PFSK-1 (cell line): ENCODE measurements at regions not wholly inside any gene's neighbourhood (a gene's known extent, or its start where the extent isn't known, plus 50 kb on each side); places are given as distances from the start of the nearest gene placed in this dataset.

Experiments
- FOXP2 ChIP-seq: optimal IDR thresholded peaks from 2 replicates; pipeline ENCODE3; 2011; ENCODE audit warnings: borderline replicate concordance, control low read depth, inconsistent platforms; ENCODE audit not compliant: insufficient read depth; ENCODE audit errors: extremely low read length, extremely low read depth
- POLR2AphosphoS5 ChIP-seq: IDR thresholded peaks from 2 replicates; pipeline ENCODE4 v1.6.1; 2012; ENCODE audit warnings: low read depth, mild to moderate bottlenecking, control low read depth, low read length, moderate library complexity
- REST ChIP-seq, 2 experiments: IDR thresholded peaks; 2 replicates each; pipeline versions ENCODE4 v1.6.1 to v1.8.0; 2011 to 2012; ENCODE audit warnings: low read depth in 2 of 2, low read length in 2 of 2, control low read depth in 1 of 2, inconsistent platforms in 1 of 2, mild to moderate bottlenecking in 1 of 2, moderate library complexity in 1 of 2; ENCODE audit not compliant: insufficient read depth in 1 of 2
- SIN3A ChIP-seq: IDR thresholded peaks from 2 replicates; pipeline ENCODE4 v1.6.1; 2012; ENCODE audit warnings: mild to moderate bottlenecking, low read length, moderate library complexity, borderline replicate concordance; ENCODE audit not compliant: insufficient read depth
- TAF1 ChIP-seq: IDR thresholded peaks from 2 replicates; pipeline ENCODE4 v1.6.1; 2012; ENCODE audit warnings: low read length, control low read depth, borderline replicate concordance; ENCODE audit not compliant: insufficient read depth

GRCh38 chr2:238686223-238686622, 161.7 kb upstream of the TWIST2 start:
- no peak for TF ChIP-seq SIN3A
- no peak for TF ChIP-seq FOXP2

DNA sequence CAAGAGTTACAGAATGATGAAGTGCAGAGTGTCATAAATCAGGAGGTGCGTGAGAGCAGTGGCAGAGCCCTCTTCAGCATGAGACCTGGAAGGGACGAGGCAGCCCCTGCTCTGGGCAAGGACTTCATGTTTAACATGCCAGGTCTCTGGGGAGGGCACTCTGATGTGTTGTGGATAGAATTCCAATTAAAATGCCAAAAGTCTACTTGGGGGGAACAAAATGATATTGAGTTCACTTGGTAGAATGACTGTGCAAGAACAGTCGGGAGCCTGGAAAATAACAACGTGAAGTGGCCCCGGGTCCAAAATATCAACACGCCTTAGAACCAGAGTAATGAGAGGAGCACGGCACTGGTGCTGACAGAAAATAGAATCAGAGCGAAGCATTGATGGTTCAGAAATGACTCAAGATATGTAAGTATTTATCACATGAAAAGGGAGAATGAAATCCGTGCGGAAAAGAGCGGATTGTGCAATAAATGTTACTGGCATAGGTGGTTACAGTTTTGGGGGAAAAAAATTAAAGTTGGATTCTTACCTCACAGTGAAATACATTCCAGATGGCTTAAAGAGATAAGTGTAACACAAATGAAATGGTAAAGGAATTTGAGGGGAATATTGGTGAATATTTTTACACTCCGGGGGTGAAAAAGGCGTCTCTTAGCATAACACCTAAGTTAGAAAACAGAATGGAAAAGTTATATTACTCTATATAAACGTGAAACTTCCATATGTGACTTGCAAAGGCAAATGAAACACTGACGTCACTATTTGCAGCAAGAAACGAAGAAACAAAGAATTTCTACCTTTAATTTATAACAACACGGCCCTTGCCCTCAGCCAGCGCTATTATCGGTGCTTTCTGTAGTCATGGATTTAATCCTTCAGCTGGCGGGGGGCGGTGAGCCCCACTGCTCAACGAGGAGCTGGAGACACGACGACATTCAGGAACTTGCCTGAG, 159.4 kb upstream of the TWIST2 start:
- TF ChIP-seq SIN3A, result no peak
- TF ChIP-seq REST (IDR thresholded peaks at IDR 0.05; ENCODE audit: insufficient read depth in 1 of 2, low read depth in 2 of 2, low read length in 2 of 2), result no peak
- TF ChIP-seq FOXP2, result no peak
- TF ChIP-seq TAF1, result no peak

DNA sequence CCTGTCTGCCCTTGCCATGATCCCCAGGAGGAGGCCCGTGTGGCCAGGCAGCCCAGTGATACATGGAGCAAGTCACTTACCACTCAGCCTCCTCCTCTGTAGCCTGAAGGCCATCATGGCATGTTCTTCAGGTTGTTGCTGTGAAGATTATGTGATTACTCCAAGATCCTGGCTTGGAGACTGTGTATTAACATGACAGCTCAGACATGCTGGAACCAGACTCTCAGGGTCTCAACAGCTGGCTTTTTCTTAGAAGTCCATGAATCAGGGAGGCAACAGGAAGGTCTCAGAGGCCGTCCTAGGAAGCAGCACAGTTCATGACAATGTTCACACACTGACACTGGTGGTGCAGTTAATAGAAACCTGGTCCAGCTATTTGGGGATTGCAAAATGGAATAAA, 158.6 kb upstream of the TWIST2 start:
- TF ChIP-seq POLR2AphosphoS5 (no peak), FOXP2 (no peak), SIN3A (no peak), REST (IDR thresholded peaks at IDR 0.05; ENCODE audit: insufficient read depth in 1 of 2, low read depth in 2 of 2, low read length in 2 of 2) (no peak), TAF1 (no peak)

- TF ChIP-seq SIN3A (no peak), POLR2AphosphoS5 (no peak), TAF1 (no peak), FOXP2 (no peak), REST (IDR thresholded peaks at IDR 0.05; ENCODE audit: insufficient read depth in 1 of 2, low read depth in 2 of 2, low read length in 2 of 2) (no peak)
These were observed 158.0 kb upstream of the TWIST2 start for GRCh38 chr2:238689871-238690389.

- TF ChIP-seq REST (IDR thresholded peaks at IDR 0.05; ENCODE audit: insufficient read depth in 1 of 2, low read depth in 2 of 2, low read length in 2 of 2) (no peak), SIN3A (no peak), FOXP2 (no peak), POLR2AphosphoS5 (no peak), TAF1 (no peak)
These were observed 157.4 kb upstream of the TWIST2 start for GRCh38 chr2:238690511-238690910.
